GM19467 (cell line): ENCODE measurements at regions not wholly inside any gene's neighbourhood (a gene's known extent, or its start where the extent isn't known, plus 50 kb on each side); places are given as distances from the start of the nearest gene placed in this dataset.

Source experiments
- ATAC-seq: cut with Tn5 transposase; IDR thresholded peaks from one replicate; pipeline ENCODE4 v1.9.1; 2021; ENCODE audit warnings: mild to moderate bottlenecking, moderate library complexity; ENCODE audit not compliant: unreplicated experiment

DNA sequence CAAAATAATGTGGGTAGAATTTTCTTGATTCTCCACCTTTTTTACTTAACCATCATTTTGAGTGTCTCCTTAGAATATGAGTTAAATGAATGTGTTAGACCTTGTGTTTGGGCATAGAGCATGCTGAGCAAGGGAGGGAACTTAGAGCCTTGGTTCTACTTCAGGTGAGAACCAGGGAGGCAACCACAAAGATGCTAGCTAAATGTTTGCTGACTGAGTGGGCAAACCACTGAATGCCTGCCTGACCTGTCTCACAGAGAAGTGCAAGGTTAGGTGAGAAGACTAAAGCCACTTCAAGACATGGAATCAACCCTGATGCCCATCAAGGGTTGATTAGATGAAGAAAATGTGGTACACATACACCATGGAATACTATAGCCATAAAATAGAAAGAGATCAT lies 242.6 kb upstream of the ZNF32 start:
- no peak for ATAC-seq

DNA sequence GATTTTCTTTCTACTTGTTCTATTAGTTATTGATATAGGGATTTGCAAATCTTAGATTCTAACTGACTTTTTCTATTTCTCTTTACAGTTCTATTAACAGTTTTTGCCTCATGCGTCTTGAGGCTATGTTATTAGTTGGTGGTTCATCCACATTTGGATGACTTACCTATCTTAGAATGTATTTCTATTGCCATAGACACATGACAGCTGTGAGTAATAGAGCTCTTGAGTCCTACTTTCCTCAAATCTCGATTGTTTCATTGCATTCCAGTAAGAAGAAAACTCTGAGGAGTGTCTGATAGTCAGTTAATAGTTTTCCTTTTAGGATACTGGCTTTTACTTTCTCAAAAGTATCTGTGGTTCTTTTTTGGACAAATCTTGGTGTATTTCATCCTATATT lies 241.4 kb upstream of the ZNF32 start:
- no peak for ATAC-seq

DNA sequence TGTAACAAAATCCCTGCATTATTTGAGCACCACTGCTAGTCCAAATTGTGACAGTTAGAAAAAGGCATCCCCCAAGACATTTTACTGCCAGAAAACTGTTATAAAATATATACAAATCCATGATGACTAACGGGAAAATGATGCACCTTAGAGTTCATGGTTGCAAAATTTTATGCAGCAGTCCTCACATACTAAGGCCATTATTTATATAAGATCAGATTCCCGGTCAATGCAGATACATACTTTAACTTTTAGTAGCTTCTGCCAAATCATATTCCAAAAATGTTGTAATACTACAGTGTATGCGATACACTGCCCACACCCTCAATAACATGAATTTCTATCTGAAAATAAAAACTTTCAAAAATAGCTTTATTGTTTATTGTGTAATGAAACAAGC lies 239.9 kb upstream of the ZNF32 start:
- no peak for ATAC-seq

DNA sequence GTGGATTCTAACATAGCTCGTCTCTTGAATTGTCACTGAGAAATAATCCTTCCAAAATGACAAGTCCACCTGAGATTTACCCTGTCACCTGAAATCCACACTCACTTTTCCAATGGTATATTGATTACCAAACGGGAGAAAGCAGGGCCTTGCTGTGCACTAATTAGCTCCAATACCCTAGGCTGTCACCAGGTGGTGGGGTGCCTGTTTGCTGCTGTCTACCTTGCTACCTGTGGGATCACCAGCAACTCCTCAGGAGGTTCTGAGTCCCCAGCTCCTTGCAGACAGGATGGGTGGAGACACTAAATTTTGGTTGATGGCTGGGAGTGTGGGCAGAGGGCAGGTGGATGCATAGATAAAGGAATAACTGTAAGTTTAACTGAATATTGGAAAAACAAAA lies 237.2 kb upstream of the ZNF32 start:
- ATAC-seq = no peak

DNA sequence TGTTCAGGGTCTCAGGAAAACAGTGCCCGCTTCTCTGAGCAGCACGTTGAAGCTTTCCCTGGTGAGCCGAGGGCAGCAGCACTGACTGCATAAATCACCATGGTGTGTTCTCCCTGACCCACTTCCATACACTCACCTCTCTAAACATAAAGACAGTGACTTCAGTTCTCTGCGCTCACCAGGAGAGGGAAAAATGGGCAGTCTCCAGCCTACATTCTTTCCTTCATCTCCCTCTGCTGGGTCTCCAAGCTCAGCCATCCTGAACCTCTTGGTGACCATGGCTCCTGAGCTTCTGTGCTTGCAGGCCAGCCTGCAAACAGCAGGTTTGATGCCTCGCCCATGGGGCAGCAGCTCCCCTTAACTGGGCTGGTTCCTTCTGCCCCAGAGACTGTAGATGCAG lies 236.6 kb upstream of the ZNF32 start:
- no peak for ATAC-seq

DNA sequence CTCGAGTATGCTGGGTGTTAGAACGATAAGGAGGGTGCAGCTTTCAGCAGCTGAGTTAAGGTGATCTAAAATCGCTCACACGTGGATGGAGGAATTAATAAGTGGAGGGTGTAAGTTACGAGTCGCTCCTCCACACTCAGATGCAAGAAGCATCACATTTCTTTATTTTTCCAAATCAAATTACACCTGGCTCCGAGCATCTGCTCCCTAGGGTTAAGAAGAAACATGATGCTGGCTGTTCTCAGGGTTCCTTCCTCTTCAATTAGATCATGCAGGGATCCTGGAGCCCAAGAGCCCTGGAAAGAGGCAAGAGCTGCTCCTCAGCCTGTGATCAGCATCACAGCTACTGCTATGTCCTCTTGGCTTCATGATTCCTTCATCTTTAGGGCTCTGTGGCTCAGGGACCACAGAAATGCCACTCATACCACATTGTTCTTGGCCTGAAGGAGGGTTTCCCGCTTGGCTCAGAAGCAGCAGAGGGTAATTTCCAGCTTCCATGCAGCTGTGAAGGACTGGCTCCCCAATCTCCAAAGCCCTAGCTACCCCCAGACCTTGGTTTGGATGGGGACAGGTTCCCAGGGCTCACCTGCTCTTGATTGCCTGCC lies 235.9 kb upstream of the ZNF32 start:
- no peak for ATAC-seq

DNA sequence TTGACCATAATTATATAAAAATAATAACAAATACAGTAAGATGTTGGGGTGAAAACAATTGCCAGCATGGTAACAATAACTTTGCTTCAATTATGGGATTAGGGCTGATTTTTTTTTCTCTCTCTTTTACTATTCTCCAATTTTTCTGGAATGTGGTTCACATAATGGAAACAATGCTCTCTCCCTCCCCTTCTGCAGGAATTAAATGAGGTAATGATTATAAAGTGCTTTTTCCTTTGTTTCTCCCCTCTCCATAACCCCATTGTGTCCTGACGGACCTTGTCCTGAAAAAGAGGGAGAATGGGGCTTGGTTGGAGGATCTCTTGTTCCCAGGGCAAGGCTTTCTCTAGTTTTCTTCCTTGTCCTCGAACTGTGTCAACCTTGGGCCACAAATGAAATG lies 234.0 kb upstream of the ZNF32 start:
- no peak for ATAC-seq

DNA sequence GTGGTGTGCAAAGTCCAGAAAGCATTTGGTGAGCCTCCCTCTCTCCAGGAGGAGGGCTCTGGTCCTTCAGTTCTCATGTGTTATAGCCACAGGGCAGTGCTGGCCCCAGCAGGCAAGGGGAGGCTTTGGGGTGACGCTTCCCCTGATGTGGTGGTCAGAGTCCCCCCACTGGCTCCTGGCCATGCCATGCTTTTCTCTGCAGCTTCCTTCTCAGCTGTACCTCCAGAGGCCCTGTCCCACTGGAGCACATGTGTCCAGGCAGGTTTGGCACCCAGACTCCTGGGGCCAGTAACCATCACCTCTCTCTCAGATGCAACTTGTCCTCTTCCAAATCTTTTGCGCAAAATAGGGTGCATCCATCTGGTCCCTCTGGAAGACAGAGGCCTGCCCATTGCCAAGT lies 233.0 kb upstream of the ZNF32 start:
- no peak for ATAC-seq

DNA sequence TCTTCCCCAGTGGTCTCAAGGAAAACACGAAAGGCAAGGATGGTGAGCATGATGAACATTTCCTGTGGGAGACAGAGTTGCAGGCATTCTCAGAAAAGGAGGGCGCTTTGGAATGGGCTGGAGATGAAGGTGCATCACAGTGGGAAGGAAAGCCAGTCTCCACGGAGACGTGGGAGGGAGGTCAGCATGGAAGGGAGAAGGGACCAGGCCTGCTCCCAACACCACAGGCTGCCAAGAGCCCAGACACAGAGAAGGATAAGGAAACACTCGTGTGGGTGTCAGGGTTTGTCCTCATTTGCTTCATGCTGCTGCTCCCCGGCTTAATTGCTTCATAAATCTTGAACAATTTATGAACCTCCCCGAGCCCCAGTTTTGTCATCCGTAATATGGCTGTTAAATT lies 231.5 kb upstream of the ZNF32 start:
- ATAC-seq = no peak

DNA sequence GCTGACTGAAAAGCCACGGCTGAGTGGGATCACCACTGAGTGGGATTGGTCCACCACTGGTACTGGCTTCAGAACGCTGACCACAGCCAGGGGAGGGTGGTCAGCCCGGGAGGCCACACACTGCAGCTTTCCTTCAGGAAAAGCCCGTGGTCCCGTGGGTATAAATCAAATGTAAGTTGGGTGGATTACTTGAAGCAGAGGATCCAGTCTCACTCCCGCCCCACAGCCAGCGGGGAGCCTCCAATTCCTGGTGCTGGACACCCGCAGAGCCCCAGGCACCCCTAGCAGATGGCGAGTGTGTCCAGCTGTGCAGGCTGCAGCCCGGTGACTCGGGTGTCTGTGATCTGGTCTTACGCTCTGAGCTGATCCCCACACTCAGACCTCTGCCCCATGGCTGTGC lies 231.1 kb upstream of the ZNF32 start:
- ATAC-seq = no peak

DNA sequence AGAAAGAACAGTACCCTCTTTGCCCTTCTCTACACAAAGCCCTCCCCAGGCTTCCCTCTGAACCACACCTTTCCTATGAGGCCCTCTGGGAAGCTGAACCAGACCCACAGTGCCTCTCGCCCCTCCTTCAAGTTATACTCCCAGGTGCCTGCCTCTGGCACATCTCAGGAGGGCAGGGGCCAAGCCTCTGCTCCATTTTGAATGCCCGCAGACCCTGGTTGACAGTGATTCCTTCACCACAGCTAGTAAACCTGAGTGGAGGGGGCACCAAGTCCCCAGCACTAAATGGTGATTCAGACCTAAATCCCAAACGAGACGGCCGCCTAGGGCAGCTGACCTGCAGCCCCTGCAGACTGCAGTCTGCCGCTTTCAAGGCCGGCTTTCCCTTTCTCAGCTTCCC lies 230.5 kb upstream of the ZNF32 start:
- ATAC-seq = no peak

DNA sequence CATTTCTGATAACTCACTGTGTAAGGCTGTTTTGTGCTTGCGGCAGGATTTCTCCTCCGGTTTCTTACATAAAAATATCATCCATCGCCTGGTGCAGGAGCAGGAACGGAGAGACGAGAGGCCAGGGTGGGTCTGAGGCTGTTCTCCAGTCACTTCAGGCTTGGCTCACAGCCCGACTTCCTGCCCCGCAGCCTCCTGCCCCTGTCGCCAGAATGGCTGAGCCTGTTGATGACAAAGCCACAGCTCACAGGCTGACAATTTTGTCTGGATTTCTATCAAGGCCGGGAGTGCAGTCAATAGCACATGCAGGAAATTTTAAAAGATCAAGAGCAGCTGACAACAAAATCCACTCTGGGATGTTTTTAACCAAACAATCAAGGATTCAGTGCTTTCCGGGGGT lies 229.7 kb upstream of the ZNF32 start:
- no peak for ATAC-seq

DNA sequence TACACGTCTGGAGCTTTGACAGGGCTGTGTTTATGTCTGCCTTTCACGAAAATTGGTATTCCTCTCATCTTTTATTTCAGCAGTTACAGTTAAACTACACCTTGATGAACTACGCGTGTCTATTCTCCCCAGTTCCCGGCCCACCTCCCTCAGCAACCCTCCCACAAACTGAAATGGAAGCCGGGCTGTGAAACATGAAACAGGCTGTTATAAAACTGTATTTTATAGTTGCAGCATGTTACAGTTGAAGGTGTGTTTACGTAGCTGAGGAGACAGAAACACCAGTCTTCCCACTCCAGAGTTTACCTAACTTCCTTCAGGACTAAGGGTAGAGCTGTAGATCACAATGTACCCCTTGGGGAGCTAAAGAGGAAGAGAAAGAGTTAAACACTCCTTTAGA lies 228.3 kb upstream of the ZNF32 start:
- no peak for ATAC-seq

DNA sequence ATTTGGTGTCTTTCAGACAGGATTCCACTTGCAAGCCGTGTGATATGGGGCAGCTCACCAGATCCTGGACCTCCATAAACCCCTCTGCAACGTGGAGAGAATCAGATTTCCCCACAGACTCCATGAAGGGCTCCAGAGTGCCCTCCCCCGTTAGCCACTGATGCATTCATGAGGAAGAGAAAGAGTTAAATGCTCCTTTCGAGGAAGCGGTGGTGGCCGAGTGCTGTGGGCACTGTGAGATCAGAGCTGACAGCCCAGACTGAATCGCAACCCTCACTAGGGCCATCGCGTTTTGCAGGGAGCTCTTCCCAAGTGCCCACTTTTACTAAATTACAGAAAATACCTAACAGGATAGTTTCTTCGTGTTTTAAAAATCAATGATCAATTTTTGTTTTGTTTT lies 226.3 kb upstream of the ZNF32 start:
- ATAC-seq = no peak

DNA sequence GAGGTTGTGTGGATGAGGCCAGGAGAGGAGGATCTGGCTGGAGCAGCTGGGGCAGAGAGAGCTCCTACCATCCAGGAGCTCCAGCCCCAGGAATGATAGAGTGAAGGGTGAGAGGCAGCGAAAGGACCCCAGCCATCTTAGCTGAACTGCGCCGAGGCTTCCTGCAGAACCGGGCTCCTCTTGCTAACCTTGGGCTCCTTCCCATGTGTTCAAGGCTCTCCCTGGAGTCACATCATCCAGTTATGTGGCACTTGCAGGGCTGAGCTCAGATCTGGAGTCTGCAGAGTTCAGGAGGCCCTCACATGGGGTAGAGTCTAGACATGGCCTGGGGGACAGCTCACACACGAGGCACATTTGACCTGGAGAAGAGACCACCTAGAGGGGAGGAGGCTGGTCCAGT lies 225.0 kb upstream of the ZNF32 start:
- ATAC-seq = no peak

DNA sequence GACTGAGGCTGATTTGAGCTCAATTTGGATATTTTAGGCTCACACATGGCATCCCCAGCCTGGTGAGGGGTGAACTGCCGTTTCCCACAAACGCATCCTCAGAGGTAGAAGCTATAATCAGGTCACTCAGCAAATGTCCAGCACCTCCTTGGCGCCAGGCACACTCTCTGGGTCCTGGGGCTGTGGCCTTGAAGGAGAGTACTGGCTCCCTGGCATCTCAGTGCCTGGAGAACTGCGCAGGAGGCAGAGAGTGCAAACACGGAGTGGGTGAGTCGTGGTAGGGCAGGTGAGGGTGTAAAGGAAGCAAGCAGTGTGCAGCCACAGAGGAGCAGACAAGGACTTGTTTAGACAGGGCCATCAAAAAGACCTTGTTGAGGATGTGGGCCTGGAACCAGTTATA lies 224.0 kb upstream of the ZNF32 start:
- no peak for ATAC-seq

DNA sequence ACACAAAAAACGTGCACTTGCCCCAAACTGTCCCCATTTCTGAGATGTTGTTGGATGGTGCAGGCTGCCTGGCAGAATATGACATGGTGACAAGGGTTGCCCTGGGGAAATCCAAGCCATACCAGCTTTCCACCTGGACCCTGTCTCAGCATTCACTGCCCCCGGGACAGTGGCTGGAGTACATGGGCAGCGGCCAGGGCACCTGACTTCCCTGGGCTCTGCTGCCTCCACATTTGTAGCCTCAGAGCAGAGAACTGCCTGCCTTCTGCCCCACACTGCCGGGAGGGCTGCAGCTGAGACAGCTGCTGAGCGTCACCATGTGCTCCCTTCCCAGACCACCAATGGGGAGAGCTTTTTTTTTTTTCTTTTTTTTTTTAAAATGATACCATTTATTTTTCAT lies 222.9 kb upstream of the ZNF32 start:
- ATAC-seq = no peak

DNA sequence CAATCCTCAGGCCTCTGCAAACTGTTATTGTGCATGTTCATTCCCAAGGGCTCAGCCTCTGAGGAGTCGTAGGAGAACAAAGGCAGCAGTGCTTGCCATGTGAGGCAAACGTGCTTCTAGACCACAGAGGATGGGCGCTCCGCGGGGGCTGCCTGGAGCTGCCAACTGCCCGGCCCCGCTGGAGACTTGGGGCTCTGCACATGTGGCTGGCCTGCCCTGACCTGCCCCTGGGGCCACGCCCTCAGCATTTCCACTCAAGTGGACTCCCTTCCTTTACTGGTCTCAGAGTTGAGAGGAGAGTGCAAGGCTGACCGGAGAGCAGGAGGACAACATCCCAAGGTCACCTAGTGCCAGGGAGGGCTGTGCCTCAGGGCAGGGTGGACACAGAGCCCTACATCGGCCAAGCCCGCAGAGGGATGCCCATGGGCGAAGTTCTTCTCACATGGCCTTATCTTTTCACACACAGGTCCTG lies 222.3 kb upstream of the ZNF32 start:
- no peak for ATAC-seq

DNA sequence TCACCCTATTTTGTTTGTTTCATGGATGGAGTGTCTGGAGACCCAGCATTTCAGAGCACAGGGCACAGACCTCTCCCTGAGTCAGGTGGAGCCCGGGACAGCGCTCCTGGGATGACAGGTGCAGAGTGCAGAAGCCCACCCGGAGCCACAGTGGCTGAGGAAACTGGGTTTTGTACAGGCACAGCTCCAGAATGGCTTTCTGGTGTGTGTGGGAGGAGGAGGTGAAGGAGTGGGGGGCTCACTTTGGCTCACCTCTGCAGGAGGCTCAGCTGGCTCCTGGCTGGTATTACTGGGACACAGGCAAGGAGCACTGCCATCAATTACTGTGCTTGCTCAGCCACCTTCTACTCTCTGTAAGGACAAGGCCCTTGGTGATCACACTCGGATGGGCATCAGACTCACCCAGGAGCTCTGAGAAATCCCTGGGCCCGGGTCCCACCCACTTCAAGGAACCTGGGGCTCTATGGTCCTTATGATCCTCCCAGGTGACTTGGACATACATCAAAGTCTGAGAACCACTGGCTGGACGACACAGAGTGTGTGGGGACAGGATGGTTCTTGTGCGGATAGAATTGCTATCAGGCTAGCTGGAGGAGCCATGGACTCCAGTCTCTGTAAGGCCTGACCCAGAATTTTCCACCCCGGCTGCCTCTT lies 221.1 kb upstream of the ZNF32 start:
- no peak for ATAC-seq

DNA sequence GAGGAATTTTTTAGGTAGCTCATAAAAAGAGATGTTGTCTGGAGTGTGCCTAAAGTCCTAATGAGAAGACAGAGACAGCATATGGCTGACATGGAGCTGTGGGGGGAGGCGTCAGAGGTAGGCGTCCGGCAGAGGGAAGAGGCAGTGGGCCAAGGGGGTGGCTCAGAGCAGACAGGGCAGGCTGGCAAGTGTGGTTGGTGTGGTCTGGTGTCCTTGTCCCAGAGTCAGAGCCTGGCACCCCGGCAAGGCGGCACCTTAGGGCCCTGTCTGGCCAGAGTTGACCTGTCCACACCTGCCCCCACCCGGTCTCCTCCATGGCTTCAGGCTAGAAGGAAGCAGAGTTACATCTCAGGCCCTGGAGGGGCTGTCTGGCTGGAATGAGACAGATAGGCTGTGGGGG lies 220.3 kb upstream of the ZNF32 start:
- ATAC-seq = no peak

DNA sequence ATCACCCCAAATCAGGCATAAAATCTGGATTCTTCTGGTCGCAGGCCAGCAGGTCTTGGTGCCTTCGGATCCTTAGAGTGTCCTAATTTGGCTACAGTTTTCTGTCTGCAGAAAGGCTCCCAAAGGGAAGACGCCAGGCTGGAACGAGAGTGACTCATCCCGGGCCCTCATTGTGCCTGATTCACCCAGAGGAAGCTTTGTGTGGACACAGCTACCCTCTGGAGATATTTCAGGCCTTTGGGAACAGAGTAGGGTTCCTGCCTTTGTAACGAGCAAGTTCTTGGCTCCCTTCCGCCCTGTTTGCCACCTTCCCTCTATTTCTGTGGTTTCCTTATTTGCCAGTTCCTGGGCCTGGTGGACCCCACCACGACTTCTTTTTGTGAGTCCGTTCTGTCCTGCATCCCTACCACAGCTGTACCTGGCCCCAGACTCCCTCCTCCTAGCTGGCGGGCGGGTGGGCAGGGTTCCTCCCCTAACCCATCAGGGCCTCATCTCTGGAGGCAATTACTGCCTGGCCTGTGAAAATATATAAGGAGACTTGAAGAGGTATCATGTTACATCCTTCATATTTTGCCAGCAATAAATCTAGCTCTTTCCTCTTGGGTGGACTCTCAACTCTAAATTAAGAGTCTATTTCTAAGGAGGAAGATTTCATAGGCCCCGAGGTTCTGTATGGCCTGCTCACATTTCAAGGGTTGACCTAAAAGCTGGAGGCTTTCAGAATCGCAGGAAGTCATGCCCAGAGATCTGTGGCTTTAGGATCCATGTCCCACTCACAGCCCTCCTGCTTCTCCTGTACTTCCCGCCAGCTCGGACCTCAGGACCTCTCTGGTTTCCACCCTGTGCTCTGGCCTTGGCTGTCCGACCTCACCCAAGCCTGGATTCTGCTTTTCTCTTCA lies 219.2 kb upstream of the ZNF32 start:
- no peak for ATAC-seq

DNA sequence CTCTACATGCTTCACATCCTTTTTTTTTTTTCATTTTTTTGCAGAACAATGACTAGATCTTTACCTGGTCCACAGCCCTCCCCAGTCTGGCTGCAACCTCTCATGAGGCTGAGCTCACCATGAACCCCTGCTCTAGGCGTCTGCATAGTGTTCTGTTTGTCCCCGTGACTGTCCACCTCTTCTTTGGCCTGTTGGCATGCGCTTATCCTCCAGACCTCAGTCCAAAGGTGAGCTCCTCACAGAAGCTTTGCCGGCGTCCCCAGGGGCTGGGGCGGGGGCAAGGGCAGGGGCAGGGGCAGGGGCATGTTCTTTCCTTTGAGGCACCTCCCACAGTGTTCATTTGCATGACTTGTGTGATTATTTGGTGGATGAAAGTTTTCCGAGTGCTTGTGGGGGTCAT lies 218.4 kb upstream of the ZNF32 start:
- ATAC-seq = no peak
